ENCODE measurements at regions not wholly inside any gene's neighbourhood (a gene's known extent, or its start where the extent isn't known, plus 50 kb on each side); places are given as distances from the start of the nearest gene placed in this dataset.

DNA sequence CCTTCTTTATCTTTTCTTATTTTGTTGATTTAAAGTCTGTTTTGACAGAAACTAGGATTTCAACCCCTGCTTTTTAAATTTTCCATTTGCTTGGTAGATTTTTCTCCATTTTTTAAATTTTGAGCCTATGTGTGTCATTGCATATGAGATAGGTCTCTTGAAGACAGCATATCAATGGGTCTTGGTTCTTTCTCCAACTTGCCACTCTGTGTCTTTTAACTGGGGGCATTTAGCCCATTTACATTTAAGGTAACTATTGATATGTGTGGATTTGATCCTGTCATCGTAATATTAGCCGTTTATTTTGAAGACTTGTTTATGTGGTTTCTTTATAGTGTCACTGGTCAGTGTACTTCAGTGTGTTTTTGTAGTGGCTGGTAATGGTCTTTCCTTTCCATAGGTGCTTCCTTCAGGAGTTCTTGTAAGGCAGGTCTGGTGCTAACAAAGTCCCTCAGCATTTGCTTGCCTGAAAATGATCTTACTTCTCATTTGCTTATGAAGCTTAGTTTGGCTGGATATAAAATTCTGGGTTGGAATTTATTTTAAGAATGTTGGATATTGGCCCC lies 223.9 kb downstream of the USP25 start:
- no peak overlapping the region for H3K27ac Mint-ChIP-seq (ENCODE audit: unreplicated experiment)
- DNase-seq = no peak
- H3K4me1 Mint-ChIP-seq (ENCODE audit: low read depth, unreplicated experiment) = no peaks in the 10 kb centered on the region
- no peaks in the 10 kb centered on the region for H3K27me3 Mint-ChIP-seq (ENCODE audit: unreplicated experiment)
- intact Hi-C loops (cut with micrococcal nuclease; ENCODE audit: unreplicated experiment) = no loop called here
- TF ChIP-seq CTCF (IDR thresholded peaks at IDR 0.05; ENCODE audit: unreplicated experiment) = no peak
- BruUV-seq (replicated peaks) = no TSS peak
- H3K4me3 Mint-ChIP-seq (ENCODE audit: low read depth, unreplicated experiment) = no peak overlapping the region
- H3K36me3 Mint-ChIP-seq (ENCODE audit: insufficient read depth, unreplicated experiment) = no peaks in the 10 kb centered on the region
- peaks cover 10% of the 10 kb centered on the region for H3K9me3 Mint-ChIP-seq (ENCODE audit: low read depth, unreplicated experiment)
- CTCF ChIA-PET = interaction anchor here (0.7 kb wide), 1 partner anchor 1575 kb away, joined by 3 read pairs; no protein-coding TSS in a partner anchor

DNA sequence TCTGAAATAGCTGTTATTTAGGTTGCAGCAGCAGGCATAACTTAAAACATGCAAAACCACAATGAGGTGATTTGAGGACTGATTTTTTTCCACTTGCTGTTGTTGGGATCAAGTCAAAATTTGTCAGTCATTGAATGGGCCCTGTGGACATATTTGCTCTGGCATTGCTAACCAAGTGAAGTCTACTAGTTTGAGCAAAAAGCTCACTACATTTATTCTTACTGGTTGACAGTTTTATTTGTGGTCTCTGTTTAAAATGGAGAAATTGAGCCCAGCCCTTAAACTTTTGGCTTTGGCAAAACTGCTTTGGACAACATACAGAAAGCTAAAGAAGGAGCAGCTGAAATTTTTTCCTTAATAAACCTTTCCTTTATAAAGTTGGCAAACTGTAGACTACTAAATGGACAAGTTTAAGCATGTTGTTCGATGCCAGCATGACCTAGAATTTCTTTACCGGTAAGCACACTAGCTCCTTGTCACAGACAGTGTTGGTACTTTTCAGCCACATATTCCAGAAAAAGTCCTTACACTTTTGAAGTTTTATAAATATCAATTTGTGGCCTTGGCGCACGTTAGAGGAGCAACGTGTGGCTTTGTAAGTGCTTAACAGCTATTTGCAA lies 234.6 kb downstream of the USP25 start:
- no peak for TF ChIP-seq CTCF (IDR thresholded peaks at IDR 0.05; ENCODE audit: unreplicated experiment)
- no peak for DNase-seq
- no TSS peak for BruUV-seq (replicated peaks)
- H3K4me3 Mint-ChIP-seq (ENCODE audit: low read depth, unreplicated experiment) = no peak overlapping the region
- no peaks in the 10 kb centered on the region for H3K36me3 Mint-ChIP-seq (ENCODE audit: insufficient read depth, unreplicated experiment)
- CTCF ChIA-PET = no interaction called here
- intact Hi-C loops (cut with micrococcal nuclease; ENCODE audit: unreplicated experiment) = no loop called here
- H3K9me3 Mint-ChIP-seq (ENCODE audit: low read depth, unreplicated experiment) = no peaks in the 10 kb centered on the region
- no peak overlapping the region for H3K27ac Mint-ChIP-seq (ENCODE audit: unreplicated experiment)
- no peaks in the 10 kb centered on the region for H3K27me3 Mint-ChIP-seq (ENCODE audit: unreplicated experiment)
- H3K4me1 Mint-ChIP-seq (ENCODE audit: low read depth, unreplicated experiment) = no peaks in the 10 kb centered on the region

DNA sequence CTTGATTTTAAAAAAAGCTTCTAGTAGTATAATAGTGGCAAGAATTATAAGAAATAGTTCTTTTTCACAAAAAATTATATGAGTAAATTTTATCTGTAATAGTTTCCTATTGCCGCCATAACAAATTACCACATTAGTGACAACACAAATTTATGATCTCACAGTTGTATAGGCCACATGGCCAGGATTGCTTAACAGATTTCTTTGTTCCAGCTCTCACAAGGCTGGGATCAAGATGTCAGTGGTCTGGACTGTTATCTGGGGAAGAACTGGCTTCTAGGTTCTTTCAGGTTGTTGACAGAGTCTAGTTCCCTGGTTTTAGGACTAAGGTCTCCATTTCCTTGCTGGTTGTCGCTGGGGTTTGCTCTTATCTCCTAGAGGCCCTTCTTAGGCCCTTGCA lies 236.4 kb downstream of the USP25 start:
- Mint-ChIP-seq H3K27me3 (ENCODE audit: unreplicated experiment) (no peaks in the 10 kb centered on the region), H3K4me1 (ENCODE audit: low read depth, unreplicated experiment) (no peaks in the 10 kb centered on the region), H3K36me3 (ENCODE audit: insufficient read depth, unreplicated experiment) (no peaks in the 10 kb centered on the region), H3K4me3 (ENCODE audit: low read depth, unreplicated experiment) (no peak overlapping the region), H3K27ac (ENCODE audit: unreplicated experiment) (no peak overlapping the region), H3K9me3 (ENCODE audit: low read depth, unreplicated experiment) (no peaks in the 10 kb centered on the region)
- CTCF ChIA-PET = no interaction called here
- DNase-seq = no peak
- BruUV-seq (replicated peaks) = no TSS peak
- intact Hi-C loops (cut with micrococcal nuclease; ENCODE audit: unreplicated experiment) = no loop called here
- TF ChIP-seq CTCF (IDR thresholded peaks at IDR 0.05; ENCODE audit: unreplicated experiment) = no peak

DNA sequence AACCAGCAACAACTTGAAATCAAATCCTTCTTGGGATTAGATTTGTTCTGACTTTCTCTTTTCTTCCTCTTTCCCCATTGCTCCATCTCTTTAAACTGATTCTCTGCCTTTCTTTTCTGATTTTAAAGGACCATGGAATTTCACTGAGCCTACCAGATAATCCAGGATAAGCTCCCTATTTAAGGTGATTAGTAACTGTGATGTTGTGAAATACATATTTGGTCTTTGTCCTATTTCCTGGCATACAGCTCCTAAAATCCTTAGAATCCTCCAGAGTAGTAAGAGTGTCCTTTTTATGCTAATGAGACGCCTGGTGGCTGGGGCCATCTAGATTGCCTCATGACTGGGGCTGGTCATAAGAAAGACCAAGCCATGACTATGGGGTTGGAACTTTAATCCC lies 236.9 kb downstream of the USP25 start:
- H3K27ac Mint-ChIP-seq (ENCODE audit: unreplicated experiment) = no peak overlapping the region
- no TSS peak for BruUV-seq (replicated peaks)
- CTCF ChIA-PET = no interaction called here
- no peaks in the 10 kb centered on the region for H3K4me1 Mint-ChIP-seq (ENCODE audit: low read depth, unreplicated experiment)
- no peak for TF ChIP-seq CTCF (IDR thresholded peaks at IDR 0.05; ENCODE audit: unreplicated experiment)
- no peak overlapping the region for H3K4me3 Mint-ChIP-seq (ENCODE audit: low read depth, unreplicated experiment)
- intact Hi-C loops (cut with micrococcal nuclease; ENCODE audit: unreplicated experiment) = no loop called here
- no peaks in the 10 kb centered on the region for H3K36me3 Mint-ChIP-seq (ENCODE audit: insufficient read depth, unreplicated experiment)
- H3K9me3 Mint-ChIP-seq (ENCODE audit: low read depth, unreplicated experiment) = no peaks in the 10 kb centered on the region
- H3K27me3 Mint-ChIP-seq (ENCODE audit: unreplicated experiment) = no peaks in the 10 kb centered on the region
- DNase-seq = no peak
